SK-N-SH treated with all-trans-retinoic acid at 6 μM for 48 hours (cell line): ENCODE measurements at regions not wholly inside any gene's neighbourhood (a gene's known extent, or its start where the extent isn't known, plus 50 kb on each side); places are given as distances from the start of the nearest gene placed in this dataset.

Experiments used
- ATAC-seq: fragments of 200-7000 bp; cut with Tn5 transposase; 3 replicates; pipeline ENCODE4 v1.9.1; 2020; ENCODE audit warnings: mild to moderate bottlenecking, moderate library complexity
- ARNTL ChIP-seq: fragments of 450-650 bp; formaldehyde crosslinking; IDR thresholded peaks from 2 replicates; pipeline ENCODE4 v1.5.0; 2020; ENCODE audit warnings: low read depth, mild to moderate bottlenecking, moderate library complexity, borderline replicate concordance
- BACH2 ChIP-seq: fragments of 250-450 bp; sonication (Bioruptor Pico); IDR thresholded peaks from 2 replicates; pipeline ENCODE4 v1.9.0; 2021; ENCODE audit warnings: mild to moderate bottlenecking, borderline replicate concordance
- CSDC2 ChIP-seq: fragments of 250-450 bp; sonication (Bioruptor Pico); IDR thresholded peaks from 2 replicates; pipeline ENCODE4 v1.5.0; 2020; ENCODE audit warnings: mild to moderate bottlenecking, moderate library complexity
- ESRRG ChIP-seq: fragments of 250-450 bp; sonication (Bioruptor Pico); IDR thresholded peaks from 2 replicates; pipeline ENCODE4 v1.6.1; 2021; ENCODE audit warnings: mild to moderate bottlenecking
- GLIS3 ChIP-seq: fragments of 250-450 bp; sonication (Bioruptor Pico); IDR thresholded peaks from 2 replicates; pipeline ENCODE4 v1.5.0; 2020; ENCODE audit warnings: mild to moderate bottlenecking, moderate library complexity
- ISL1 ChIP-seq: fragments of 250-450 bp; sonication (Bioruptor Pico); IDR thresholded peaks from 2 replicates; pipeline ENCODE4 v2.1.2; 2022; ENCODE audit warnings: mild to moderate bottlenecking, moderate library complexity
- OSR1 ChIP-seq: fragments of 250-450 bp; sonication (Bioruptor Pico); IDR thresholded peaks from 2 replicates; pipeline ENCODE4 v1.8.0; 2022; ENCODE audit warnings: moderate library complexity, mild to moderate bottlenecking, inconsistent platforms
- PPARA ChIP-seq: fragments of 250-450 bp; sonication (Bioruptor Pico); IDR thresholded peaks from 2 replicates; pipeline ENCODE4 v1.5.0; 2020; ENCODE audit warnings: mild to moderate bottlenecking, borderline replicate concordance
- RARB ChIP-seq: fragments of 250-450 bp; sonication (Bioruptor Pico); IDR thresholded peaks from 2 replicates; pipeline ENCODE4 v1.8.0; 2021; ENCODE audit warnings: mild to moderate bottlenecking, moderate library complexity
- SNAI2 ChIP-seq: fragments of 250-450 bp; sonication (Bioruptor Pico); IDR thresholded peaks from 2 replicates; pipeline ENCODE4 v1.5.0; 2020; ENCODE audit warnings: mild to moderate bottlenecking, moderate library complexity
- TCF4 ChIP-seq: fragments of 250-450 bp; sonication (Bioruptor Pico); IDR thresholded peaks from 2 replicates; pipeline ENCODE4 v1.8.0; 2021; ENCODE audit warnings: mild to moderate bottlenecking, moderate library complexity, borderline replicate concordance
- TOX ChIP-seq: fragments of 250-450 bp; sonication (Bioruptor Pico); IDR thresholded peaks from 2 replicates; pipeline ENCODE4 v1.8.0; 2021; ENCODE audit warnings: mild to moderate bottlenecking, moderate library complexity, borderline replicate concordance
- ZC3H10 ChIP-seq: fragments of 250-450 bp; sonication (Bioruptor Pico); IDR thresholded peaks from 2 replicates; pipeline ENCODE4 v1.5.1; 2021; ENCODE audit warnings: mild to moderate bottlenecking, moderate library complexity
- ZFP3 ChIP-seq: fragments of 250-450 bp; sonication (Bioruptor Pico); IDR thresholded peaks from 2 replicates; pipeline ENCODE4 v1.5.0; 2020; ENCODE audit warnings: mild to moderate bottlenecking, moderate library complexity
- ZFP30 ChIP-seq: fragments of 450-650 bp; formaldehyde crosslinking; IDR thresholded peaks from 2 replicates; pipeline ENCODE4 v1.5.0; 2022; ENCODE audit warnings: mild to moderate bottlenecking, moderate library complexity
- ZNF565 ChIP-seq: fragments of 450-650 bp; formaldehyde crosslinking; conservative IDR thresholded peaks from 2 replicates; pipeline ENCODE4 v1.5.0; 2020; ENCODE audit warnings: low read depth, mild to moderate bottlenecking, moderate library complexity
- ZNF70 ChIP-seq: fragments of 450-650 bp; formaldehyde crosslinking; IDR thresholded peaks from 2 replicates; pipeline ENCODE4 v1.5.0; 2020; ENCODE audit warnings: mild to moderate bottlenecking, moderate library complexity
- ZNF8 ChIP-seq: fragments of 450-650 bp; formaldehyde crosslinking; IDR thresholded peaks from 2 replicates; pipeline ENCODE4 v1.5.0; 2020; ENCODE audit warnings: mild to moderate bottlenecking, moderate library complexity
- TF ChIP-seq, protein P1 (sequence below): fragments of 250-450 bp; sonication (Bioruptor Pico); IDR thresholded peaks from 2 replicates; pipeline ENCODE4 v1.5.1; 2021; ENCODE audit warnings: mild to moderate bottlenecking, moderate library complexity
- TF ChIP-seq, protein P2 (sequence below): fragments of 250-450 bp; sonication (Bioruptor Pico); IDR thresholded peaks from 2 replicates; pipeline ENCODE4 v1.5.1; 2020; ENCODE audit warnings: low read depth, mild to moderate bottlenecking, moderate library complexity
- TF ChIP-seq, protein P3 (sequence below): fragments of 250-450 bp; sonication (Bioruptor Pico); IDR thresholded peaks from 2 replicates; pipeline ENCODE4 v1.8.0; 2020; ENCODE audit warnings: mild to moderate bottlenecking, moderate library complexity, borderline replicate concordance
- TF ChIP-seq, protein P4 (sequence below): fragments of 250-450 bp; sonication (Bioruptor Pico); IDR thresholded peaks from 2 replicates; pipeline ENCODE4 v1.8.0; 2021; ENCODE audit warnings: low read depth, mild to moderate bottlenecking, moderate library complexity, borderline replicate concordance
- TF ChIP-seq, protein P5 (sequence below): fragments of 250-450 bp; sonication (Bioruptor Pico); IDR thresholded peaks from 2 replicates; pipeline ENCODE4 v1.5.0; 2020; ENCODE audit warnings: mild to moderate bottlenecking, moderate library complexity

DNA sequence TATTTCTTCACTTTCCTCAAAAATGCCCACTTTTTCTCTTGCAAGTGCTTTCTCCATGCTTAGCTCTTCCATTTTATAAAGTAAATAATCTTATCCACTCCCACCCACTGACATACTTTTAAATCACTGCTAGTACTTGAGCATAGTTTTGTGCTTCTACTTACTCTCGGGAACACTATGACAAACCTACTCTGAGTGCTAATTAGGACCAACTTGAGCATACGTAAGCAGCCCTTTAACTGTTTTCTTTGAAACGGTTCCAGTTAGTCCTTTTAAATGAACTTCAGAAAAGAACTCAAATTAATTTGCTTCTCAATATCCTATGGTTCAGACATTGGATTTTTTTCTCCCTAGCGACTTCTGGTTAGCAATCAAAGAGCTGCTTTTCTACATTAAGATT lies 280.0 kb upstream of the SOX2 start (continued):
- no peak for TF ChIP-seq BACH2 (CRISPR knock-in tag)

DNA sequence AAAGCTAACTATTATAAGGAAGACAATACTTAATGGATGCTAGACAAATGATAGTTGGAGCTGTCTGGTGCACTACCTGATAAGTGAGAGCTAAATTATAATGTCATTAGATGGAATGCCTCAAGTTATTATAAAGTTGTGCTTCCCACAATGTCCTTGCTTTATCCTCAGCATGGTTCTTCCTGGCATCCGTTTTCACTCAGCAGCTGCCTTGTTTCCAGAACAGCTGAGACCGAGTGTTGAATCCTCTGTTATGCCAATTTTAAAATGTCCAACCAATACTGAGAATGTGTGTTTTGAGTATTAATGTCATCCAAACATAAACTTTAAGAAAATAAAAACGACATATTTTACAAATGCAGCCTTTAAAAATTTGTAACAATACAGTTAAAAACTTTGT lies 286.7 kb upstream of the SOX2 start:
- ATAC-seq, result no peak

DNA sequence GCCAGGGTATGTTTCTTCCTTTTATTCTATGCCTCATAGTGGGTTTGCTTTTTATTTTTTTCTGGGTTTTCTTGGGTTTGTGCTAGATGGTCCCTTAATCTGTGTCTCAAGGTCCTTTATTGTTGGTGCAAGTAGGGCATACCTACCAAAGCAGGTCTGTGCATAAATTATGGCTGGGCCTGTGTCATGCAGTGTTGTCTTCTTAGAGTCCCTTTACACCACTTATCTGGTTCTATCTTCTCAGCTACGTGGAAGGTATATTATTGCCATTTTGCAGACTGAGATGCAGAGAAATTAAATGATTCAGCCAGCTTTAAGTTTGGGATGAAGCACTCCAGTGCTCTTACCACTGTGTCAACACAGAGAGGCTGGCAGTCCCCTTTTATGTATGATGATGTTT lies 293.5 kb upstream of the SOX2 start:
- no peak for TF ChIP-seq RARB (CRISPR knock-in tag)
- no peak for TF ChIP-seq ZC3H10 (CRISPR knock-in tag)
- TF ChIP-seq, protein P1, sequence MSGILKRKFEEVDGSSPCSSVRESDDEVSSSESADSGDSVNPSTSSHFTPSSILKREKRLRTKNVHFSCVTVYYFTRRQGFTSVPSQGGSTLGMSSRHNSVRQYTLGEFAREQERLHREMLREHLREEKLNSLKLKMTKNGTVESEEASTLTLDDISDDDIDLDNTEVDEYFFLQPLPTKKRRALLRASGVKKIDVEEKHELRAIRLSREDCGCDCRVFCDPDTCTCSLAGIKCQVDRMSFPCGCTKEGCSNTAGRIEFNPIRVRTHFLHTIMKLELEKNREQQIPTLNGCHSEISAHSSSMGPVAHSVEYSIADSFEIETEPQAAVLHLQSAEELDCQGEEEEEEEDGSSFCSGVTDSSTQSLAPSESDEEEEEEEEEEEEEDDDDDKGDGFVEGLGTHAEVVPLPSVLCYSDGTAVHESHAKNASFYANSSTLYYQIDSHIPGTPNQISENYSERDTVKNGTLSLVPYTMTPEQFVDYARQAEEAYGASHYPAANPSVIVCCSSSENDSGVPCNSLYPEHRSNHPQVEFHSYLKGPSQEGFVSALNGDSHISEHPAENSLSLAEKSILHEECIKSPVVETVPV (CRISPR knock-in tag), result no peak
- no peak for TF ChIP-seq TOX (CRISPR knock-in tag)
- no peak for TF ChIP-seq ISL1 (CRISPR knock-in tag)
- no peak for TF ChIP-seq PPARA (CRISPR knock-in tag)
- no peak for TF ChIP-seq SNAI2 (CRISPR knock-in tag)
- TF ChIP-seq ESRRG (CRISPR knock-in tag), result no peak
- TF ChIP-seq GLIS3 (CRISPR knock-in tag), result no peak
- TF ChIP-seq ARNTL (CRISPR knock-in tag), result no peak
- TF ChIP-seq TCF4 (CRISPR knock-in tag), result no peak
- no peak for TF ChIP-seq CSDC2 (CRISPR knock-in tag)
- TF ChIP-seq ZFP3, result no peak
- TF ChIP-seq ZNF70, result no peak
- TF ChIP-seq ZNF8 (CRISPR knock-in tag), result no peak
- TF ChIP-seq, protein P2, sequence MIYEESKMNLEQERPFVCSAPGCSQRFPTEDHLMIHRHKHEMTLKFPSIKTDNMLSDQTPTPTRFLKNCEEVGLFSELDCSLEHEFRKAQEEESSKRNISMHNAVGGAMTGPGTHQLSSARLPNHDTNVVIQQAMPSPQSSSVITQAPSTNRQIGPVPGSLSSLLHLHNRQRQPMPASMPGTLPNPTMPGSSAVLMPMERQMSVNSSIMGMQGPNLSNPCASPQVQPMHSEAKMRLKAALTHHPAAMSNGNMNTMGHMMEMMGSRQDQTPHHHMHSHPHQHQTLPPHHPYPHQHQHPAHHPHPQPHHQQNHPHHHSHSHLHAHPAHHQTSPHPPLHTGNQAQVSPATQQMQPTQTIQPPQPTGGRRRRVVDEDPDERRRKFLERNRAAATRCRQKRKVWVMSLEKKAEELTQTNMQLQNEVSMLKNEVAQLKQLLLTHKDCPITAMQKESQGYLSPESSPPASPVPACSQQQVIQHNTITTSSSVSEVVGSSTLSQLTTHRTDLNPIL (CRISPR knock-in tag), result no peak
- ATAC-seq, result peak; percentile 56

More for the DNA sequence above, 286.7 kb upstream of the SOX2 start:
- TF ChIP-seq ZFP3 (no peak), OSR1 (no peak), TOX (CRISPR knock-in tag) (no peak), GLIS3 (CRISPR knock-in tag) (no peak), ARNTL (CRISPR knock-in tag) (no peak), PPARA (CRISPR knock-in tag) (no peak), CSDC2 (CRISPR knock-in tag) (no peak), ZNF70 (no peak), RARB (CRISPR knock-in tag) (no peak), ZNF565 (CRISPR knock-in tag) (no peak), ZFP30 (CRISPR knock-in tag) (no peak), ESRRG (CRISPR knock-in tag) (no peak), ZNF8 (CRISPR knock-in tag) (no peak), ISL1 (CRISPR knock-in tag) (no peak)
- TF ChIP-seq, protein P1 (CRISPR knock-in tag), result no peak
- TF ChIP-seq, protein P3, sequence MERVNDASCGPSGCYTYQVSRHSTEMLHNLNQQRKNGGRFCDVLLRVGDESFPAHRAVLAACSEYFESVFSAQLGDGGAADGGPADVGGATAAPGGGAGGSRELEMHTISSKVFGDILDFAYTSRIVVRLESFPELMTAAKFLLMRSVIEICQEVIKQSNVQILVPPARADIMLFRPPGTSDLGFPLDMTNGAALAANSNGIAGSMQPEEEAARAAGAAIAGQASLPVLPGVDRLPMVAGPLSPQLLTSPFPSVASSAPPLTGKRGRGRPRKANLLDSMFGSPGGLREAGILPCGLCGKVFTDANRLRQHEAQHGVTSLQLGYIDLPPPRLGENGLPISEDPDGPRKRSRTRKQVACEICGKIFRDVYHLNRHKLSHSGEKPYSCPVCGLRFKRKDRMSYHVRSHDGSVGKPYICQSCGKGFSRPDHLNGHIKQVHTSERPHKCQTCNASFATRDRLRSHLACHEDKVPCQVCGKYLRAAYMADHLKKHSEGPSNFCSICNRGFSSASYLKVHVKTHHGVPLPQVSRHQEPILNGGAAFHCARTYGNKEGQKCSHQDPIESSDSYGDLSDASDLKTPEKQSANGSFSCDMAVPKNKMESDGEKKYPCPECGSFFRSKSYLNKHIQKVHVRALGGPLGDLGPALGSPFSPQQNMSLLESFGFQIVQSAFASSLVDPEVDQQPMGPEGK (CRISPR knock-in tag), result no peak
- TF ChIP-seq, protein P4, sequence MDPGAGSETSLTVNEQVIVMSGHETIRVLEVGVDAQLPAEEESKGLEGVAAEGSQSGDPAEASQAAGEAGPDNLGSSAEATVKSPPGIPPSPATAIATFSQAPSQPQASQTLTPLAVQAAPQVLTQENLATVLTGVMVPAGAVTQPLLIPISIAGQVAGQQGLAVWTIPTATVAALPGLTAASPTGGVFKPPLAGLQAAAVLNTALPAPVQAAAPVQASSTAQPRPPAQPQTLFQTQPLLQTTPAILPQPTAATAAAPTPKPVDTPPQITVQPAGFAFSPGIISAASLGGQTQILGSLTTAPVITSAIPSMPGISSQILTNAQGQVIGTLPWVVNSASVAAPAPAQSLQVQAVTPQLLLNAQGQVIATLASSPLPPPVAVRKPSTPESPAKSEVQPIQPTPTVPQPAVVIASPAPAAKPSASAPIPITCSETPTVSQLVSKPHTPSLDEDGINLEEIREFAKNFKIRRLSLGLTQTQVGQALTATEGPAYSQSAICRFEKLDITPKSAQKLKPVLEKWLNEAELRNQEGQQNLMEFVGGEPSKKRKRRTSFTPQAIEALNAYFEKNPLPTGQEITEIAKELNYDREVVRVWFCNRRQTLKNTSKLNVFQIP, result no peak

DNA sequence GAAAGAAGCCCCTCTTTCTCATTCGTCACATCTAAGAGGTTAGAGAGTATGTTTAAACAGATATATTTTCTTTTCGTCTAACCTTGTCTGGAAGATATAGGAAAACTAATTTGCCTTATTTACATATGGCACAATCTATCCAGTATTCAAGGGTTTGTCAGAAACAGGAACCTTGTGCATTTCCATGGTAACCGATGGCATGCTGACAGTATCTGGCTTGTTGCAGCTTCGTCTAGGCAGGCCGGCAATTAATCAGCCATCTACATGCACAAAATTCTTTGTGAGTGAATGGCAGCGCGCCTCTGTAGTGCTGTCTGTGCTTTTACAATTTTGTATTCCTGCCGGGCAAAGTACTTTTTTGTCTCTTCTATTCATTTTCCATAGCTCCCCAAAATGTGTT lies 294.0 kb upstream of the SOX2 start:
- peak; percentile 99 for ATAC-seq
- TF ChIP-seq ARNTL (CRISPR knock-in tag), result no peak
- TF ChIP-seq, protein P5, sequence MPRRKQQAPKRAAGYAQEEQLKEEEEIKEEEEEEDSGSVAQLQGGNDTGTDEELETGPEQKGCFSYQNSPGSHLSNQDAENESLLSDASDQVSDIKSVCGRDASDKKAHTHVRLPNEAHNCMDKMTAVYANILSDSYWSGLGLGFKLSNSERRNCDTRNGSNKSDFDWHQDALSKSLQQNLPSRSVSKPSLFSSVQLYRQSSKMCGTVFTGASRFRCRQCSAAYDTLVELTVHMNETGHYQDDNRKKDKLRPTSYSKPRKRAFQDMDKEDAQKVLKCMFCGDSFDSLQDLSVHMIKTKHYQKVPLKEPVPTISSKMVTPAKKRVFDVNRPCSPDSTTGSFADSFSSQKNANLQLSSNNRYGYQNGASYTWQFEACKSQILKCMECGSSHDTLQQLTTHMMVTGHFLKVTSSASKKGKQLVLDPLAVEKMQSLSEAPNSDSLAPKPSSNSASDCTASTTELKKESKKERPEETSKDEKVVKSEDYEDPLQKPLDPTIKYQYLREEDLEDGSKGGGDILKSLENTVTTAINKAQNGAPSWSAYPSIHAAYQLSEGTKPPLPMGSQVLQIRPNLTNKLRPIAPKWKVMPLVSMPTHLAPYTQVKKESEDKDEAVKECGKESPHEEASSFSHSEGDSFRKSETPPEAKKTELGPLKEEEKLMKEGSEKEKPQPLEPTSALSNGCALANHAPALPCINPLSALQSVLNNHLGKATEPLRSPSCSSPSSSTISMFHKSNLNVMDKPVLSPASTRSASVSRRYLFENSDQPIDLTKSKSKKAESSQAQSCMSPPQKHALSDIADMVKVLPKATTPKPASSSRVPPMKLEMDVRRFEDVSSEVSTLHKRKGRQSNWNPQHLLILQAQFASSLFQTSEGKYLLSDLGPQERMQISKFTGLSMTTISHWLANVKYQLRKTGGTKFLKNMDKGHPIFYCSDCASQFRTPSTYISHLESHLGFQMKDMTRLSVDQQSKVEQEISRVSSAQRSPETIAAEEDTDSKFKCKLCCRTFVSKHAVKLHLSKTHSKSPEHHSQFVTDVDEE, result peak; percentile 65; the same call in 1 of the 2 replicates
